Retinal pigment epithelial cell (primary cell): ENCODE measurements at regions not wholly inside any gene's neighbourhood (a gene's known extent, or its start where the extent isn't known, plus 50 kb on each side); places are given as distances from the start of the nearest gene placed in this dataset.
A peak's percentile ranks its signal among the peaks of the same experiment; 100 is the strongest.

Source experiments
- DNase-seq: peaks from one replicate; pipeline ENCODE4 v3.0.0-alpha.2; 2010; ENCODE audit warnings: low read depth
- H3K4me3 ChIP-seq: 2 replicates; pipeline ENCODE4 v1.5.1; 2011; ENCODE audit warnings: mild to moderate bottlenecking, low read length, control low read depth, moderate library complexity
- TF ChIP-seq, protein P1 (sequence below): conservative IDR thresholded peaks from 2 replicates; pipeline ENCODE4 v1.5.1; 2011; ENCODE audit warnings: low read depth, low read length, control low read depth, inconsistent platforms

DNA sequence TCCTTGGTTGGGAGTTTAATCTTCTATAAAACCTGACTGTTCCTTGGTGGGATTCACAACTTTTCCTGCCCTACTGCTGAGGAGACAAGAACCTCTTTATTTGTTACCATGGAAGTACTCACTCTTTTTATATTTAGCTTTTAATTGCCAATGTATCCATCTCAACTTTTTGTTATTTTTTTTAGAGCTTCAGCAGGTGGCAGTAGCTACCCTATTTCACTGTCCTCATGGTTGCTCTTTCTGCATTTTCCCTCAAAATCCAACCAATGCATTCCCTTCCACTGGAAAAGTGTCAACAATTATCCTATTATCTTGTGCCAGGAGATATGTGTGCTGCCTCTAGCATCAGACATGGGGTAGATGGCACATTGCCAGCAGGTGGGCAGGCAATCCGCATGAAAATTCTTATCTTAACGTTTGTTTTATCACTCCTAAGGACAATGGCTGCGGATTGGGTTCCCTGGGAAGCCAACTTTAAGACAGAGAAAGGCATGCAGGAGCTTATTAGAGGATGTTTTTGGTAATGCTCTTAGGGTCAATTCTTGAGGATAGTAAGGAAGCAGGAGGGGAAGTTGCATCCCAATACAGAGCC lies 406.4 kb downstream of the SNAPC1 start:
- DNase-seq: no peak
- TF ChIP-seq, protein P1, sequence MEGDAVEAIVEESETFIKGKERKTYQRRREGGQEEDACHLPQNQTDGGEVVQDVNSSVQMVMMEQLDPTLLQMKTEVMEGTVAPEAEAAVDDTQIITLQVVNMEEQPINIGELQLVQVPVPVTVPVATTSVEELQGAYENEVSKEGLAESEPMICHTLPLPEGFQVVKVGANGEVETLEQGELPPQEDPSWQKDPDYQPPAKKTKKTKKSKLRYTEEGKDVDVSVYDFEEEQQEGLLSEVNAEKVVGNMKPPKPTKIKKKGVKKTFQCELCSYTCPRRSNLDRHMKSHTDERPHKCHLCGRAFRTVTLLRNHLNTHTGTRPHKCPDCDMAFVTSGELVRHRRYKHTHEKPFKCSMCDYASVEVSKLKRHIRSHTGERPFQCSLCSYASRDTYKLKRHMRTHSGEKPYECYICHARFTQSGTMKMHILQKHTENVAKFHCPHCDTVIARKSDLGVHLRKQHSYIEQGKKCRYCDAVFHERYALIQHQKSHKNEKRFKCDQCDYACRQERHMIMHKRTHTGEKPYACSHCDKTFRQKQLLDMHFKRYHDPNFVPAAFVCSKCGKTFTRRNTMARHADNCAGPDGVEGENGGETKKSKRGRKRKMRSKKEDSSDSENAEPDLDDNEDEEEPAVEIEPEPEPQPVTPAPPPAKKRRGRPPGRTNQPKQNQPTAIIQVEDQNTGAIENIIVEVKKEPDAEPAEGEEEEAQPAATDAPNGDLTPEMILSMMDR: peak; percentile 38
- H3K4me3 ChIP-seq: no peak overlapping the region

- H3K4me3 ChIP-seq: no peak overlapping the region
- peak; percentile 49 for DNase-seq
- TF ChIP-seq, protein P1: peak; percentile 80
Observed at GRCh38 chr14:62179367-62180018, 417.3 kb downstream of the SNAPC1 start.

GRCh38 chr14:62181591-62181990 lies 419.4 kb downstream of the SNAPC1 start:
- H3K4me3 ChIP-seq: no peak overlapping the region
- no peak for DNase-seq
- TF ChIP-seq, protein P1: no peak

GRCh38 chr14:62185078-62185477 lies 422.9 kb downstream of the SNAPC1 start:
- TF ChIP-seq, protein P1: peak; percentile 18
- DNase-seq: no peak
- no peak overlapping the region for H3K4me3 ChIP-seq

DNA sequence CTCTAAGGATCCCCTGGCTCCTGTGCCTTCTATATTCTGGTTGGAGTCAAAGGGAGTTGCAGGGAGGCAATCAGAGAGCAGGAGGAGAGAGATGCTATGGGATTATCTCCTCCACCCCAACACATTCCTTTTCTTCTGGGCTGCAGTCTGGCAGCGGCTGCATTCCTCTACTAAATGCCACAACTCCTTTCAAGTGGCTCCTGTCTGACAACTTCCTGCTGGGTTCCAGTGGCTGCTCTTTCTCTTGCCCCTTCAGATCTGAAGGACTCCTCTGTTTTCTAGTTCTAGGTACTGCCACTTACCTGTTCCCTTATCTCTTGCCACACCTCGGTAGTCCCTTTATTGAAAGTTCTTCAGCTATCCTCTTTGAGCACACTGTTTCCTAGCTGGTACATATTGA lies 425.0 kb downstream of the SNAPC1 start:
- TF ChIP-seq, protein P1: no peak
- DNase-seq: no peak
- H3K4me3 ChIP-seq: no peak overlapping the region

- TF ChIP-seq, protein P1: no peak
- no peak overlapping the region for H3K4me3 ChIP-seq
- DNase-seq: no peak
Observed at GRCh38 chr14:62189698-62190097, 427.5 kb downstream of the SNAPC1 start.

DNA sequence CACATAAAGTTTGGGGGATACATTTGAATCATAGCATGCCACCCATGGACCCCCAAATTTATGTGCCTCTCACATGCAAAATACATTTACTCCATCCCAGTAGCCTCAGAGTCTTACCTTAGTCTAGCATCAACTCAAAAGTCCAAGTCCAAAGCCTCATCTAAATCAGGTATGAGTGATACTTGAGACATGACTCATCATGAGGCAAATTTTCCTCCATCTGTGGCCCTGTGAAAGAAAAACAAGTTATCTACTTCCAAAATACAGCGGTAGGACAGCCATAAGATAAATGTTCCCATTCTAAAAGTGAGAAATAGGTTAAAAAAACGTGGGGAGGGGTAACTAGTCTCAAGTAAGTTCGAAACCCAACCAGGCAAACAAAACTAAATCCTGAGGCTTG lies 444.2 kb downstream of the SNAPC1 start:
- DNase-seq: no peak
- TF ChIP-seq, protein P1: no peak
- H3K4me3 ChIP-seq: no peak overlapping the region
